Immature natural killer cell (primary cell): ENCODE measurements at regions not wholly inside any gene's neighbourhood (a gene's known extent, or its start where the extent isn't known, plus 50 kb on each side); places are given as distances from the start of the nearest gene placed in this dataset.

Experiments used
- DNase-seq, 3 donors: peaks; one replicate each; pipeline ENCODE4 v3.0.0; 2022; ENCODE audit warnings: mixed read lengths in 1 of 3
- H3K27ac Mint-ChIP-seq, 6 donors: one replicate each; pipeline ENCODE4 v1.8.0; 2020; ENCODE audit warnings: mixed read lengths in 6 of 6, mild to moderate bottlenecking in 5 of 6, inconsistent platforms in 4 of 6, moderate library complexity in 3 of 6
- H3K27me3 Mint-ChIP-seq, 3 donors: one replicate each; pipeline ENCODE4 v1.8.0; 2020 to 2021; ENCODE audit warnings: low read depth in 3 of 3, mild to moderate bottlenecking in 3 of 3, mixed read lengths in 3 of 3, moderate library complexity in 3 of 3, inconsistent platforms in 1 of 3
- H3K36me3 Mint-ChIP-seq, 3 donors: one replicate each; pipeline ENCODE4 v1.8.0; 2020; ENCODE audit warnings: mixed read lengths in 3 of 3, inconsistent platforms in 2 of 3, mild to moderate bottlenecking in 2 of 3
- H3K4me1 Mint-ChIP-seq, 2 donors: one replicate each; pipeline ENCODE4 v1.8.0; 2020; ENCODE audit warnings: inconsistent platforms in 2 of 2, mild to moderate bottlenecking in 2 of 2, mixed read lengths in 2 of 2, moderate library complexity in 1 of 2
- H3K4me3 Mint-ChIP-seq, 5 donors: one replicate each; pipeline ENCODE4 v1.8.0; 2020; ENCODE audit warnings: mild to moderate bottlenecking in 5 of 5, mixed read lengths in 5 of 5, inconsistent platforms in 3 of 5, moderate library complexity in 3 of 5
- H3K9me3 Mint-ChIP-seq, 6 donors: one replicate each; pipeline ENCODE4 v1.8.0; 2020; ENCODE audit warnings: mild to moderate bottlenecking in 6 of 6, mixed read lengths in 6 of 6, inconsistent platforms in 4 of 6, moderate library complexity in 3 of 6

GRCh38 chr2:53442093-53442492, 325.5 kb upstream of the CHAC2 start:
- Mint-ChIP-seq H3K27ac (no peak overlapping the region), H3K36me3 (no peaks in the 10 kb centered on the region), H3K4me1 (no peaks in the 10 kb centered on the region), H3K27me3 (no peaks in the 10 kb centered on the region), H3K9me3 (peaks cover 0 to 4% (median 0%) of the 10 kb centered on the region in 6 donors), H3K4me3 (no peak overlapping the region)
- no peak for DNase-seq

DNA sequence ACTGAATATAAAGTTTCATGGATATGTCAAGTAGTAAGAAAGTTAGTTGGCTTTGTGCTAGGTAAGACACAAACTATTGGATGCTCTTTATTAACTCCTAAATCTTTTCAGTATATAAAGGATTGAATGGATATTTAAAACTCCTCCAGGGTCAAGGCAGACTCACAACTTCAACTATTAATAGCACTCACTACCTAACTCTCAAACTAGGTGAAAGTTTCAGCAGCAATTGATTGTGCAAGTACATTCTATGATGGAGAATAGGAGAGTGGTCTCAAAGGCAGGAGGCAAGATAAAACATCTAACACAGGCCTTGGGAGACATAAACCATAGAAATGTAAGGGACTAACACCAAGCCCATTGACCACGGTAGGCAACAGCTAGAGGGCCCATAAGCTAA, 328.9 kb upstream of the CHAC2 start:
- Mint-ChIP-seq H3K27ac (no peak overlapping the region), H3K9me3 (peaks cover 0 to 5% (median 0%) of the 10 kb centered on the region in 6 donors), H3K4me3 (no peak overlapping the region), H3K4me1 (no peaks in the 10 kb centered on the region), H3K36me3 (no peaks in the 10 kb centered on the region), H3K27me3 (no peaks in the 10 kb centered on the region)
- DNase-seq, result no peak

DNA sequence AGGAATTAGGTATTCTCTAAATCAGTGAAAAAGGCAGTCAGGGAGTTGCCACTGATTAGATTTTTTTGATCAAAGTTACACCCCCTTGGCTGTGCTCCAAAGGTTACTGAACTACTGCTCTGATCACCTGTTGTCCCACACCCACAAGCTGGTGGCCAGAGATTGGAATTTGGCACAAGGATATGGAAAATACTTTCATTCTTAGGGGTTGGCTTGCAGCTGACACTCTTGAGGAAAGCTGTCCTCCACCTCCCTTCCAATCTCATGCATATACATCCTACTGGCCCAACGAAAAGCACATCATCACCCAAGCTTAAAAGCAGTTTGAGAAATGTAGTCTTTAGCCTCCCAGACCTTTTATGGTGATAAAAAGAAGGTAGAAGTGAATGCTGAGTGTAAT, 329.5 kb upstream of the CHAC2 start:
- H3K9me3 Mint-ChIP-seq, result peaks cover 0 to 5% (median 0%) of the 10 kb centered on the region in 6 donors
- H3K27me3 Mint-ChIP-seq, result no peaks in the 10 kb centered on the region
- no peak overlapping the region for H3K27ac Mint-ChIP-seq
- H3K4me3 Mint-ChIP-seq, result no peak overlapping the region
- no peaks in the 10 kb centered on the region for H3K36me3 Mint-ChIP-seq
- no peak for DNase-seq
- H3K4me1 Mint-ChIP-seq, result no peaks in the 10 kb centered on the region

DNA sequence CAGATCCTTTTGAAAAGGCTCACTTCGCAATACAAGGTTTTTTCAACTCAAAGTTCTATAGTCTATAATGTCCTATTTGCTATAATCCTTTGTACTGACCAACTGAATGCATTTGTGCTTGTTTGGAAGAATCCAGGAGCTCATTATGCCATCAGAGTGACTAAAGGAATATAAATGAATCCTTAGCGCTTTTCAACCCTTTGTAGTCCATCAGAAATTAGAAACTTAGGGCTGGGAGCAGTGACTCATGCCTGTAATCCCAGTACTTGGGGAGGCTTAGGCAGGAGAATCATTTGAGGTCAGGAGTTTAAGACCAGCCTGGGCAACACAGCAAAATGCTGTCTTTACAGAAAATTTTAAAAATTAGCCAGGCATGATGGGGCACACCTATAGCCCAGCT, 330.2 kb upstream of the CHAC2 start:
- Mint-ChIP-seq H3K4me3 (no peak overlapping the region), H3K36me3 (no peaks in the 10 kb centered on the region), H3K9me3 (peaks cover 0 to 5% (median 0%) of the 10 kb centered on the region in 6 donors), H3K27ac (no peak overlapping the region), H3K27me3 (no peaks in the 10 kb centered on the region), H3K4me1 (no peaks in the 10 kb centered on the region)
- no peak for DNase-seq

GRCh38 chr2:53436882-53437281, 330.7 kb upstream of the CHAC2 start:
- Mint-ChIP-seq H3K36me3 (no peaks in the 10 kb centered on the region), H3K9me3 (peaks cover 0 to 5% (median 0%) of the 10 kb centered on the region in 6 donors), H3K4me1 (no peaks in the 10 kb centered on the region), H3K4me3 (no peak overlapping the region), H3K27me3 (no peaks in the 10 kb centered on the region), H3K27ac (no peak overlapping the region)
- no peak for DNase-seq

GRCh38 chr2:53435610-53436009, 332.0 kb upstream of the CHAC2 start:
- Mint-ChIP-seq H3K27me3 (no peaks in the 10 kb centered on the region), H3K4me1 (no peaks in the 10 kb centered on the region), H3K4me3 (no peak overlapping the region), H3K36me3 (no peaks in the 10 kb centered on the region), H3K9me3 (peaks cover 0 to 5% (median 0%) of the 10 kb centered on the region in 6 donors), H3K27ac (no peak overlapping the region)
- no peak for DNase-seq

GRCh38 chr2:53434466-53434865, 333.1 kb upstream of the CHAC2 start:
- no peak for DNase-seq
- Mint-ChIP-seq H3K36me3 (no peaks in the 10 kb centered on the region), H3K27ac (no peak overlapping the region), H3K4me3 (no peak overlapping the region), H3K27me3 (no peaks in the 10 kb centered on the region), H3K9me3 (peaks cover 0 to 5% (median 0%) of the 10 kb centered on the region in 6 donors), H3K4me1 (no peaks in the 10 kb centered on the region)

DNA sequence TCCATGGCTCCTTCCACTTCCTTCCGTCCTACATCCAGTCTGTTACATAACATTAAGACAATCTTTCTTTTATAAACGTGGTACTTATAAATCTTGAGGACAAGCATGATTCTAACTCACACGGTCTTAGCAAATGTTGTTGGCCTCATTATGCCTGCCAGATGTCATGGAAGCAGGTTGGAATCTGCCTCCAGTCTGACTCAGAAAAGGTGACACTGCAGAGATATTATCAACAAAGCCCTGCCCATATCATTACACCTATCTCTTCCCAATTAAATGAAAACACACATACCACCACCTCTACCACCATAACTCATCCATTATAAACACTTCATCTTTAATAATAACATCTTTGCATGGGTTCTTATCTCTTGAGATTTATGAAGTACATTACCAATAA, 334.7 kb upstream of the CHAC2 start:
- Mint-ChIP-seq H3K27ac (no peak overlapping the region), H3K9me3 (peaks cover 0 to 5% (median 0%) of the 10 kb centered on the region in 6 donors), H3K4me3 (no peak overlapping the region), H3K4me1 (no peaks in the 10 kb centered on the region), H3K27me3 (no peaks in the 10 kb centered on the region), H3K36me3 (no peaks in the 10 kb centered on the region)
- DNase-seq, result no peak

DNA sequence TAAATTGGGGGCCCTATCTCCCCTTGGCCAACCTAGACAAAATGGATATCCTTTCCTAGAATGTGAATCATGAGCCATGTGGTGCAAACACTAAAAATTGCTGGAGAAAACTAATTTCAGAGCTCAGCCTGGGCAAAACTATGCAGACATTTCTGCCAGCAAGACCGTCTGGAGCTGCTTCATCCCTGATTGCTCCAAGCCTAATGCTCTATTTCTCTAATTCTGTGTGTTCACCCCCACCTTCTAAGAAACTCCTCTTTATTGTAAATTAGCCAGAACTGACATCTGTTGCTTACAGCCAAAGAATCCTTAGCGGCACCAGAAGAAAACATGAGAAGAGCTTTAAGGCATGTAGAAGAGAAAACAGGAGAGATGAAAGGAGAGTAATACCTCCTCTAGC, 337.7 kb upstream of the CHAC2 start:
- Mint-ChIP-seq H3K9me3 (peaks cover 0 to 5% (median 0%) of the 10 kb centered on the region in 6 donors), H3K4me1 (no peaks in the 10 kb centered on the region), H3K4me3 (no peak overlapping the region), H3K36me3 (no peaks in the 10 kb centered on the region), H3K27me3 (no peaks in the 10 kb centered on the region), H3K27ac (no peak overlapping the region)
- DNase-seq, result no peak

DNA sequence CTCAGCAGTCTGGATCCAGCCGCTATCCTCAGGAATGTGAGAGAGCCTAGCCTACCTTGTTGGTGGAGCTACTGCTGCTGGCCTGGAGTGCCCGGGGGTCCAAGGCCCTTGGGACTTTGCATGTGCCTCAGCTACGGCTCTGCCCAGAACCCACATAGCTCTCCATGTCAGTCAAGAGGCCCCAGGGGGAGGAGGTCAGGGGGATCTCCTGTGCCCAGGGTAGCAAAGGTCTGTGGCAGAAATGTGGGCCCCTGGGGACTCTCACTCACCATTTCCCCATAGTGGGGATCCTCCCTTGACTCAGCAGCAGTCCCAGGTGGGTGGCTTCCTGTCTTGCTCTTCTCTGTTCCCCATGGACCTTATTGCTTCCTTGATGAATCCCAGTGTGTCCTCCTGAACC, 342.7 kb upstream of the CHAC2 start:
- no peaks in the 10 kb centered on the region for H3K36me3 Mint-ChIP-seq
- no peak for DNase-seq
- peaks cover 1 to 5% of the 10 kb centered on the region in 2 donors for H3K4me1 Mint-ChIP-seq
- no peak overlapping the region for H3K27ac Mint-ChIP-seq
- H3K27me3 Mint-ChIP-seq, result peaks cover 0 to 3% (median 2%) of the 10 kb centered on the region in 3 donors
- no peak overlapping the region for H3K4me3 Mint-ChIP-seq
- H3K9me3 Mint-ChIP-seq, result peaks cover 0 to 5% (median 2%) of the 10 kb centered on the region in 6 donors

DNA sequence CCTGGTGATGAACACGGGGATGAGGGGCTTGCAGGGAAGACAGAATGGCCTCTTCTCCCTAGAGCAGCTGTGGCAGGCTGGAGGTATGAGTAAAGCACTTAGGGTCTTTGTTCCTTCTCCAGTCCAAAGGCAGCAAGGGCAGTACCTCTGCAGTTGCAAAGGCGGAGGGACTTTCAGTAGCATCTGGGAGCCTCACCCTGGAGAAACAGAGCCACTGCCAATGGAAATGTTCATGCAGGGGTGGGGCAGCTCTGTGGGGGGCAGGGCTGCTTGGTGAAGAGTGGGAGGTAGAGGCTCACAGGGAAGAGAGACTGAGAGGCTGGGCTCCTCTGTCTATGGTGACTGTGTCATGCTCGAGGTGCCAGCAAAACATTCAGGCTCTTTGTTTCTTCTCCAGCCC, 344.1 kb upstream of the CHAC2 start:
- Mint-ChIP-seq H3K4me1 (peaks cover 1 to 5% of the 10 kb centered on the region in 2 donors), H3K27ac (no peak overlapping the region), H3K9me3 (peaks cover 0 to 9% (median 3%) of the 10 kb centered on the region in 6 donors), H3K36me3 (no peaks in the 10 kb centered on the region), H3K4me3 (no peak overlapping the region), H3K27me3 (peaks cover 0 to 3% (median 2%) of the 10 kb centered on the region in 3 donors)
- DNase-seq, result no peak

- H3K27me3 Mint-ChIP-seq, result peaks cover 0 to 3% (median 2%) of the 10 kb centered on the region in 3 donors
- no peak overlapping the region for H3K27ac Mint-ChIP-seq
- peaks cover 1 to 5% of the 10 kb centered on the region in 2 donors for H3K4me1 Mint-ChIP-seq
- no peak overlapping the region for H3K4me3 Mint-ChIP-seq
- H3K36me3 Mint-ChIP-seq, result no peaks in the 10 kb centered on the region
- H3K9me3 Mint-ChIP-seq, result peaks cover 0 to 9% (median 3%) of the 10 kb centered on the region in 6 donors
- no peak for DNase-seq
Measured at GRCh38 chr2:53422979-53423378, 344.6 kb upstream of the CHAC2 start.

- no peaks in the 10 kb centered on the region for H3K36me3 Mint-ChIP-seq
- H3K4me3 Mint-ChIP-seq, result no peak overlapping the region
- no peak for DNase-seq
- H3K27ac Mint-ChIP-seq, result no peak overlapping the region
- H3K4me1 Mint-ChIP-seq, result peaks cover 1 to 5% of the 10 kb centered on the region in 2 donors
- peaks cover 0 to under 1% (median 0%) of the 10 kb centered on the region in 3 donors for H3K27me3 Mint-ChIP-seq
- H3K9me3 Mint-ChIP-seq, result peaks cover 0 to 11% (median 5%) of the 10 kb centered on the region in 6 donors
Measured at GRCh38 chr2:53417385-53417784, 350.2 kb upstream of the CHAC2 start.

GRCh38 chr2:53407363-53408080, 360.1 kb upstream of the CHAC2 start:
- DNase-seq, result no peak
- Mint-ChIP-seq H3K36me3 (no peaks in the 10 kb centered on the region), H3K9me3 (peaks cover 0 to 26% (median 11%) of the 10 kb centered on the region in 6 donors), H3K27ac (no peak overlapping the region), H3K4me3 (no peak overlapping the region), H3K27me3 (peaks cover 0 to 2% (median 0%) of the 10 kb centered on the region in 3 donors), H3K4me1 (no peaks in the 10 kb centered on the region)
